GM12878 (cell line): ENCODE measurements at regions not wholly inside any gene's neighbourhood (a gene's known extent, or its start where the extent isn't known, plus 50 kb on each side); places are given as distances from the start of the nearest gene placed in this dataset.

Experiments used
- ATAC-seq: fragments of 200-7000 bp; cut with Tn5 transposase; 3 replicates; pipeline ENCODE4 v1.9.1; 2020; ENCODE audit warnings: mild to moderate bottlenecking, moderate library complexity
- BruUV-seq: library from RNA; stranded (reverse); fragments of 400-500 nt; replicated peaks from 2 replicates; lab custom pipeline; 2021; lab: Mats Ljungman, UMichigan
- CTCF ChIA-PET: fragments of 300-600 bp; sonication (Branson Sonifier 250); formaldehyde crosslinking; extraction: SDS; loops from one replicate; lab custom pipeline; 2021; ENCODE audit warnings: inconsistent platforms; lab: Yijun Ruan, JAX
- POLR2A ChIA-PET: fragments of 350-600 bp; formaldehyde crosslinking; extraction: SDS; loops from one replicate; lab custom pipeline; 2021; ENCODE audit warnings: inconsistent platforms; lab: Charles Lee
- RAD21 ChIA-PET: fragments of 300-600 bp; sonication (Branson Sonifier 250); formaldehyde crosslinking; loops from one replicate; lab custom pipeline; 2023; ENCODE audit warnings: antibody characterized with exemption; ENCODE audit not compliant: unreplicated experiment; lab: Charles Lee
- SMC1A ChIA-PET: fragments of 300-600 bp; sonication (Branson Sonifier 250); formaldehyde crosslinking; loops from one replicate; lab custom pipeline; 2023; ENCODE audit not compliant: unreplicated experiment, uncharacterized antibody; lab: Charles Lee
- DNase-seq: peaks from one replicate; pipeline ENCODE4 v3.0.0-alpha.2; 2011; ENCODE audit warnings: low read depth, low spot score
- FAIRE-seq: peaks from 3 replicates; lab custom pipeline; 2011; peaks lifted over from hg19 to GRCh38; lab: Jason Lieb, UNC
- H2AFZ ChIP-seq: 2 replicates; pipeline ENCODE4 v1.6.0; 2011; ENCODE audit warnings: low read depth, low read length, control low read depth; ENCODE audit not compliant: control insufficient read depth
- H3K27ac ChIP-seq: 2 replicates; pipeline ENCODE4 v1.5.1; 2011; ENCODE audit warnings: control low read depth; ENCODE audit not compliant: control insufficient read depth, insufficient read depth
- H3K27me3 ChIP-seq, 2 experiments: replicated peaks in 1 of 2; 2 replicates each; pipeline versions ENCODE4 v1.6.0 to v1.6.1; 2011; ENCODE audit warnings: low read length in 1 of 2; ENCODE audit not compliant: control insufficient read depth in 2 of 2, insufficient read depth in 2 of 2
- H3K36me3 ChIP-seq, 2 experiments: 2 replicates each; pipeline ENCODE4 v1.5.1; 2011; ENCODE audit warnings: low read length in 1 of 2; ENCODE audit not compliant: control insufficient read depth in 2 of 2, insufficient read depth in 2 of 2
- H3K4me1 ChIP-seq: 2 replicates; pipeline ENCODE4 v1.6.1; 2011; ENCODE audit warnings: mild to moderate bottlenecking, low read length, moderate library complexity, mixed read lengths; ENCODE audit not compliant: control insufficient read depth, insufficient read depth
- H3K4me2 ChIP-seq: 2 replicates; pipeline ENCODE4 v1.6.0; 2011; ENCODE audit warnings: control low read depth; ENCODE audit not compliant: control insufficient read depth, insufficient read depth
- H3K4me3 ChIP-seq: fragments of 200-600 bp; sonication (generic); 2 replicates; pipeline ENCODE4 v1.5.1; 2016
- H3K79me2 ChIP-seq: 2 replicates; pipeline ENCODE4 v1.6.0; 2011; ENCODE audit warnings: low read length; ENCODE audit not compliant: control insufficient read depth, insufficient read depth
- H3K9ac ChIP-seq: 2 replicates; pipeline ENCODE4 v1.8.0; 2011; ENCODE audit warnings: low read length, control low read depth, mixed read lengths; ENCODE audit not compliant: control insufficient read depth, insufficient read depth
- H3K9me3 ChIP-seq: replicated peaks from 3 replicates; pipeline ENCODE4 v1.5.1; 2011; ENCODE audit warnings: mild to moderate bottlenecking, low read length; ENCODE audit not compliant: control insufficient read depth, insufficient read depth
- H4K20me1 ChIP-seq: 2 replicates; pipeline ENCODE4 v1.6.0; 2011; ENCODE audit not compliant: control insufficient read depth, insufficient read depth
- BACH1 ChIP-seq: fragments of 450-650 bp; IDR thresholded peaks from 2 replicates; pipeline ENCODE4 v1.6.1; 2017; ENCODE audit warnings: mild to moderate bottlenecking, borderline replicate concordance
- BCL3 ChIP-seq: IDR thresholded peaks from 2 replicates; pipeline ENCODE4 v1.6.1; 2011; ENCODE audit warnings: borderline replicate concordance, low read depth, mild to moderate bottlenecking, moderate library complexity, low read length; ENCODE audit not compliant: insufficient read depth, poor library complexity, severe bottlenecking
- BMI1 ChIP-seq: fragments of 450-650 bp; IDR thresholded peaks from 2 replicates; pipeline ENCODE4 v1.6.1; 2016; ENCODE audit warnings: mild to moderate bottlenecking, moderate library complexity, borderline replicate concordance
- FOXM1 ChIP-seq: IDR thresholded peaks from 2 replicates; pipeline ENCODE4 v1.6.1; 2012; ENCODE audit warnings: low read depth, mild to moderate bottlenecking, inconsistent platforms, low read length, moderate library complexity
- HCFC1 ChIP-seq: fragments of 150-350 bp; IDR thresholded peaks from 2 replicates; pipeline ENCODE4 v1.6.1; 2014; ENCODE audit warnings: low read length
- HDGF ChIP-seq: fragments of 450-650 bp; IDR thresholded peaks from 2 replicates; pipeline ENCODE4 v1.6.1; 2016; ENCODE audit warnings: antibody characterized with exemption
- IKZF1 ChIP-seq: fragments of 450-650 bp; conservative IDR thresholded peaks from 2 replicates; pipeline ENCODE4 v1.6.1; 2017; ENCODE audit warnings: antibody characterized with exemption, mild to moderate bottlenecking
- IRF3 ChIP-seq: fragments of 450-650 bp; IDR thresholded peaks from 2 replicates; pipeline ENCODE4 v1.6.1; 2014; ENCODE audit warnings: mild to moderate bottlenecking
- MEF2B ChIP-seq: fragments of 450-650 bp; IDR thresholded peaks from 2 replicates; pipeline ENCODE4 v1.6.1; 2018; ENCODE audit warnings: mild to moderate bottlenecking, moderate library complexity; ENCODE audit not compliant: partially characterized antibody, poor library complexity, severe bottlenecking
- PML ChIP-seq: IDR thresholded peaks from 2 replicates; pipeline ENCODE4 v1.6.1; 2012; ENCODE audit warnings: low read length, inconsistent platforms
- SIN3A ChIP-seq: IDR thresholded peaks from 2 replicates; pipeline ENCODE4 v1.6.1; 2012; ENCODE audit warnings: low read depth, low read length, improper control_type of control experiment
- SPI1 ChIP-seq: IDR thresholded peaks from 2 replicates; pipeline ENCODE4 v1.6.1; 2011; ENCODE audit warnings: low read depth, mild to moderate bottlenecking, low read length, moderate library complexity, borderline replicate concordance; ENCODE audit not compliant: insufficient read depth
- SRF ChIP-seq, 2 experiments: IDR thresholded peaks; 2 replicates each; pipeline ENCODE4 v1.6.1; 2011; ENCODE audit warnings: low read depth in 2 of 2, low read length in 2 of 2, mild to moderate bottlenecking in 1 of 2, moderate library complexity in 1 of 2
- ZNF24 ChIP-seq: fragments of 450-650 bp; IDR thresholded peaks from 2 replicates; pipeline ENCODE4 v1.6.1; 2017; ENCODE audit warnings: antibody characterized with exemption, mild to moderate bottlenecking
- ZSCAN29 ChIP-seq: fragments of 450-650 bp; IDR thresholded peaks from 2 replicates; pipeline ENCODE4 v1.6.1; 2017; ENCODE audit warnings: mild to moderate bottlenecking, moderate library complexity
- WGBS: methylation state at CpG from one replicate; pipeline ENCODE4 v1.1.6; 2016; ENCODE audit warnings: low lambda C conversion rate; ENCODE audit not compliant: insufficient replicate concordance, insufficient coverage; ENCODE audit errors: missing lambda C conversion rate; 5-methylcytosine and 5-hydroxymethylcytosine counted together
- in situ Hi-C: fragments of 300-500 bp; cut with MboI; formaldehyde crosslinking; loops from 9 replicates; pipeline ENCODE4 v1.14.3; 2018; ENCODE audit warnings: mixed read lengths
- intact Hi-C: fragments of 100-400 bp; cut with micrococcal nuclease; formaldehyde crosslinking; loops from one replicate; pipeline ENCODE4 v1.14.2; 2022; ENCODE audit not compliant: unreplicated experiment
- TF ChIP-seq, protein P1 (sequence below): fragments of 450-650 bp; IDR thresholded peaks from 2 replicates; pipeline ENCODE4 v1.6.1; 2016; ENCODE audit warnings: mild to moderate bottlenecking
- TF ChIP-seq, protein P2 (sequence below): fragments of 450-650 bp; IDR thresholded peaks from 2 replicates; pipeline ENCODE4 v1.6.1; 2018; ENCODE audit warnings: borderline replicate concordance, mild to moderate bottlenecking; ENCODE audit not compliant: partially characterized antibody

DNA sequence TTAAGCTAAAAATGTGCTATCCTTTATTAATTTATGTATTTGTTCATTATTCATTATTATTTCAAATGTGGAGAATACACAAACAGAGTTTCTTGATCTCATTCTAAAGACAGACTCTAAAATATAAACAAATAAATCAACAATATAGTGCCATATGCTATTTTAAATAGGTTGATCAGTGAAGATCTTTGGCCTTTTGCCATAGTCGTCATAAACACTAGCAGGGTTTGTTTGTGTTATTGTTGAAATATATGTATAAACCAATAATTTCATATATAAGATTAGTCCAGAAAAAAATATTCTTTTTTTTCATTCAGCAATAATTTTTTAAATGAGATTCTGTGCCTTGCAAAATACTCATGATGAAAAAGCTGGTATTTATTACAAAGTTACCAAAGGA lies 62.1 kb upstream of the KYNU start:
- H3K4me1 ChIP-seq: no peaks in the 10 kb centered on the region
- ChIA-PET SMC1A (interaction anchor here (1.0 to 1.8 kb wide), 8 partner anchors 11 to 100 kb away, joined by 3 to 4 read pairs (median 3); no protein-coding TSS in a partner anchor), RAD21 (no interaction called here), POLR2A (no interaction called here), CTCF (interaction anchor here (1.3 kb wide), 1 partner anchor 19 kb away, joined by 3 read pairs; no protein-coding TSS in a partner anchor)
- H3K9ac ChIP-seq: no peak overlapping the region
- FAIRE-seq: no peak
- H3K4me2 ChIP-seq: no peak overlapping the region
- H4K20me1 ChIP-seq: no peaks in the 10 kb centered on the region
- no peak overlapping the region for H2AFZ ChIP-seq
- in situ Hi-C loops: no loop called here
- H3K79me2 ChIP-seq: no peaks in the 10 kb centered on the region
- no peaks in the 10 kb centered on the region for H3K36me3 ChIP-seq
- 94% methylated on average over 1 of the region's 1 CpG for WGBS
- H3K27ac ChIP-seq: no peak overlapping the region
- intact Hi-C loops: no loop called here
- H3K9me3 ChIP-seq: no peaks in the 10 kb centered on the region
- ATAC-seq: no peak
- no TSS peak for BruUV-seq
- no peaks in the 10 kb centered on the region; a peak in 1 of 4 replicates for H3K27me3 ChIP-seq
- no peak for DNase-seq
- no peak overlapping the region for H3K4me3 ChIP-seq
- no peak for TF ChIP-seq SPI1
- TF ChIP-seq PML: no peak
- TF ChIP-seq HDGF: no peak
- TF ChIP-seq HCFC1: no peak
- no peak for TF ChIP-seq IKZF1
- no peak for TF ChIP-seq SRF (IDR thresholded peaks at IDR 0.05; ENCODE audit: low read depth in 2 of 2, low read length in 2 of 2)
- no peak for TF ChIP-seq BACH1
- TF ChIP-seq BCL3: no peak
- TF ChIP-seq, protein P1, sequence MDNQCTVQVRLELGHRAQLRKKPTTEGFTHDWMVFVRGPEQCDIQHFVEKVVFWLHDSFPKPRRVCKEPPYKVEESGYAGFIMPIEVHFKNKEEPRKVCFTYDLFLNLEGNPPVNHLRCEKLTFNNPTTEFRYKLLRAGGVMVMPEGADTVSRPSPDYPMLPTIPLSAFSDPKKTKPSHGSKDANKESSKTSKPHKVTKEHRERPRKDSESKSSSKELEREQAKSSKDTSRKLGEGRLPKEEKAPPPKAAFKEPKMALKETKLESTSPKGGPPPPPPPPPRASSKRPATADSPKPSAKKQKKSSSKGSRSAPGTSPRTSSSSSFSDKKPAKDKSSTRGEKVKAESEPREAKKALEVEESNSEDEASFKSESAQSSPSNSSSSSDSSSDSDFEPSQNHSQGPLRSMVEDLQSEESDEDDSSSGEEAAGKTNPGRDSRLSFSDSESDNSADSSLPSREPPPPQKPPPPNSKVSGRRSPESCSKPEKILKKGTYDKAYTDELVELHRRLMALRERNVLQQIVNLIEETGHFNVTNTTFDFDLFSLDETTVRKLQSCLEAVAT: no peak
- TF ChIP-seq FOXM1: no peak
- no peak for TF ChIP-seq BMI1
- TF ChIP-seq, protein P2, sequence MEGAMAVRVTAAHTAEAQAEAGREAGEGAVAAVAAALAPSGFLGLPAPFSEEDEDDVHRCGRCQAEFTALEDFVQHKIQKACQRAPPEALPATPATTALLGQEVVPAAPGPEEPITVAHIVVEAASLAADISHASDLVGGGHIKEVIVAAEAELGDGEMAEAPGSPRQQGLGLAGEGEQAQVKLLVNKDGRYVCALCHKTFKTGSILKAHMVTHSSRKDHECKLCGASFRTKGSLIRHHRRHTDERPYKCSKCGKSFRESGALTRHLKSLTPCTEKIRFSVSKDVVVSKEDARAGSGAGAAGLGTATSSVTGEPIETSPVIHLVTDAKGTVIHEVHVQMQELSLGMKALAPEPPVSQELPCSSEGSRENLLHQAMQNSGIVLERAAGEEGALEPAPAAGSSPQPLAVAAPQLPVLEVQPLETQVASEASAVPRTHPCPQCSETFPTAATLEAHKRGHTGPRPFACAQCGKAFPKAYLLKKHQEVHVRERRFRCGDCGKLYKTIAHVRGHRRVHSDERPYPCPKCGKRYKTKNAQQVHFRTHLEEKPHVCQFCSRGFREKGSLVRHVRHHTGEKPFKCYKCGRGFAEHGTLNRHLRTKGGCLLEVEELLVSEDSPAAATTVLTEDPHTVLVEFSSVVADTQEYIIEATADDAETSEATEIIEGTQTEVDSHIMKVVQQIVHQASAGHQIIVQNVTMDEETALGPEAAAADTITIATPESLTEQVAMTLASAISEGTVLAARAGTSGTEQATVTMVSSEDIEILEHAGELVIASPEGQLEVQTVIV: no peak
- no peak for TF ChIP-seq ZNF24
- no peak for TF ChIP-seq SIN3A
- no peak for TF ChIP-seq IRF3
- no peak for TF ChIP-seq MEF2B
- no peak for TF ChIP-seq ZSCAN29
